OCI-LY3 (cell line): ENCODE measurements at regions not wholly inside any gene's neighbourhood (a gene's known extent, or its start where the extent isn't known, plus 50 kb on each side); places are given as distances from the start of the nearest gene placed in this dataset.

Source experiments
- CTCF ChIP-seq: fragments of 200-600, 300-600 bp; sonication (generic); IDR thresholded peaks from 2 replicates; pipeline ENCODE4 v1.5.1; 2014; ENCODE audit warnings: antibody characterized with exemption, low read length, low read depth
- EZH2phosphoT487 ChIP-seq: fragments of 200-600 bp; shearing (Covaris generic); IDR thresholded peaks from 2 replicates; pipeline ENCODE4 v1.6.1; 2018; ENCODE audit warnings: antibody characterized with exemption, mixed run types, low read depth

- TF ChIP-seq CTCF: no peak
- no peak for TF ChIP-seq EZH2phosphoT487
These were observed 1256.2 kb upstream of the SPRY2 start for GRCh38 chr13:81597101-81597500.
